Right atrium auricular region (tissue), 2 donors: ENCODE measurements at regions not wholly inside any gene's neighbourhood (a gene's known extent, or its start where the extent isn't known, plus 50 kb on each side); places are given as distances from the start of the nearest gene placed in this dataset.

Experiments used
- DNase-seq: peaks from one replicate; pipeline ENCODE4 v3.0.0-alpha.2; 2019; ENCODE audit warnings: low spot score
- H3K27ac ChIP-seq, 2 donors: fragments of 200-600 bp; sonication (generic); 1 replicate in 1 of 2; 2 replicates in 1 of 2; pipeline ENCODE4 v1.5.1; 2016 to 2019
- H3K27me3 ChIP-seq, 2 donors: fragments of 200-600 bp; sonication (generic); one replicate each; pipeline versions ENCODE4 v1.5.1 to v1.6.0; 2017 to 2019
- H3K36me3 ChIP-seq: fragments of 200-600 bp; sonication (generic); one replicate; pipeline ENCODE4 v1.5.1; 2016
- H3K4me1 ChIP-seq, 2 donors: fragments of 200-600 bp; sonication (generic); one replicate each; pipeline versions ENCODE4 v1.5.1 to v1.6.0; 2017 to 2019
- H3K4me3 ChIP-seq, 2 donors: fragments of 200-600 bp; sonication (generic); 1 replicate in 1 of 2; 2 replicates in 1 of 2; pipeline ENCODE4 v1.5.1; 2017 to 2019; ENCODE audit warnings: mild to moderate bottlenecking in 1 of 2, moderate library complexity in 1 of 2
- H3K9me3 ChIP-seq, 2 donors: fragments of 200-600 bp; sonication (generic); one replicate each; pipeline ENCODE4 v1.5.1; 2019
- CTCF ChIP-seq, 2 donors: fragments of 200-600 bp; sonication (generic); IDR thresholded peaks; one replicate each; pipeline ENCODE4 v1.5.1; 2019; ENCODE audit warnings: antibody characterized with exemption in 2 of 2

GRCh38 chr20:48164566-48165400 is 379.5 kb upstream of the SULF2 start:
- no peak for DNase-seq
- TF ChIP-seq CTCF (IDR thresholded peaks at IDR 0.05): no peak
- H3K27ac ChIP-seq: no peak overlapping the region
- H3K27me3 ChIP-seq: no peaks in the 10 kb centered on the region
- H3K4me3 ChIP-seq: no peak overlapping the region
- no peaks in the 10 kb centered on the region for H3K36me3 ChIP-seq
- H3K4me1 ChIP-seq: no peaks in the 10 kb centered on the region
- H3K9me3 ChIP-seq: no peaks in the 10 kb centered on the region

DNA sequence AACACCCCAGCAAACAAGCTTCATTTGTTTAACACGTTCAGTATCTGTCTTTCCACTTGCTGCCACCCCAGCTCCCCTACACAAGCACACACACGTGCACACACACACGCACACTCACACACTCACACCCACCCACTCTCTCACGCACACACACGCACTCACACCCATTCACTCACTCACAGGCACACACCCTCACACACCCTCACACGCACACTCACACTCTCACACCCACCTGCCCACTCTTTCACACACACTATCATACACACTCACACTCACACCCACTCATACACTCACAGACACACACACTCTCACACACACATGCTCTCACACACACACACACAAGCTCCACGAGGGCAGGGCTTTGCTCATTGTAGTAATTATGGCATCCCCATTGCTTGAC is 378.8 kb upstream of the SULF2 start:
- Histone ChIP-seq H3K27me3 (no peaks in the 10 kb centered on the region), H3K4me3 (no peak overlapping the region), H3K36me3 (no peaks in the 10 kb centered on the region), H3K27ac (no peak overlapping the region), H3K9me3 (no peaks in the 10 kb centered on the region), H3K4me1 (no peaks in the 10 kb centered on the region)
- no peak for DNase-seq
- TF ChIP-seq CTCF (IDR thresholded peaks at IDR 0.05): no peak

DNA sequence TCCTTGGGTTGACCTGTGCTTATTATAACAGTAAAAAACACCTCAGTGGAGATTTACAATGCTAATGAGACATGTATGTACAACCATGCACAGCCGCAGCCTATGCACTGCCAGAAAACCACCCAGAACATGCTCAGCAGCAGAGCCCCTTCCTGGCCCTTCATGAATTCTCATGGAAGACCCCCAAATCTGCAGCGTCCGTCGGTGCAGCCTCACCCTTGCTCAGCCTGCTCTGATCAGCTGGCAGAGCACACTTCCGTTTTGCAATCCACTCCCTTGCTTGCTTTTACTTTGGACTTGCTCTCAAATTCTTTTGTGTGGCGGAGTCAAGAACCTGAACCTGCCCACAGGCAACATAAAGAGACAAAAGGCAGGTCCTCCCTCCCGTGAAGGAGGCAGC is 378.2 kb upstream of the SULF2 start:
- TF ChIP-seq CTCF (IDR thresholded peaks at IDR 0.05): no peak
- H3K9me3 ChIP-seq: no peaks in the 10 kb centered on the region
- no peaks in the 10 kb centered on the region for H3K27me3 ChIP-seq
- no peak for DNase-seq
- H3K4me1 ChIP-seq: no peaks in the 10 kb centered on the region
- H3K36me3 ChIP-seq: no peaks in the 10 kb centered on the region
- no peak overlapping the region for H3K27ac ChIP-seq
- H3K4me3 ChIP-seq: no peak overlapping the region

- no peak for TF ChIP-seq CTCF (IDR thresholded peaks at IDR 0.05)
- no peaks in the 10 kb centered on the region for H3K27me3 ChIP-seq
- no peak for DNase-seq
- no peak overlapping the region for H3K4me3 ChIP-seq
- no peaks in the 10 kb centered on the region for H3K4me1 ChIP-seq
- no peaks in the 10 kb centered on the region for H3K9me3 ChIP-seq
- no peak overlapping the region for H3K27ac ChIP-seq
- no peaks in the 10 kb centered on the region for H3K36me3 ChIP-seq
These were observed 377.3 kb upstream of the SULF2 start for GRCh38 chr20:48162621-48163020.

- DNase-seq: no peak
- H3K9me3 ChIP-seq: peaks cover 0 to 10% of the 10 kb centered on the region in 2 donors
- no peaks in the 10 kb centered on the region for H3K4me1 ChIP-seq
- H3K27me3 ChIP-seq: no peaks in the 10 kb centered on the region
- TF ChIP-seq CTCF (IDR thresholded peaks at IDR 0.05): no peak
- H3K27ac ChIP-seq: no peak overlapping the region
- no peaks in the 10 kb centered on the region for H3K36me3 ChIP-seq
- no peak overlapping the region for H3K4me3 ChIP-seq
These were observed 374.1 kb upstream of the SULF2 start for GRCh38 chr20:48159145-48160008.
